GM19025 (cell line): ENCODE measurements at regions not wholly inside any gene's neighbourhood (a gene's known extent, or its start where the extent isn't known, plus 50 kb on each side); places are given as distances from the start of the nearest gene placed in this dataset.

ENCODE experiments used
- ATAC-seq: cut with Tn5 transposase; IDR thresholded peaks from one replicate; pipeline ENCODE4 v1.9.1; 2021; ENCODE audit warnings: mild to moderate bottlenecking, low read depth, moderate library complexity; ENCODE audit not compliant: unreplicated experiment

- ATAC-seq = no peak
Observed at GRCh38 chr1:101154547-101154946, 82.3 kb upstream of the S1PR1 start.

GRCh38 chr1:101153692-101154091 lies 83.1 kb upstream of the S1PR1 start:
- no peak for ATAC-seq

GRCh38 chr1:101152633-101153032 lies 84.2 kb upstream of the S1PR1 start:
- no peak for ATAC-seq

- ATAC-seq = no peak
Observed at GRCh38 chr1:101151286-101151685, 85.5 kb upstream of the S1PR1 start.

- ATAC-seq = no peak
Observed at GRCh38 chr1:101150670-101151069, 86.1 kb upstream of the S1PR1 start.

- no peak for ATAC-seq
Observed at GRCh38 chr1:101150266-101150665, 86.6 kb upstream of the S1PR1 start.

GRCh38 chr1:101148980-101149379 lies 87.8 kb upstream of the S1PR1 start:
- ATAC-seq = no peak

GRCh38 chr1:101147381-101147780 lies 89.4 kb upstream of the S1PR1 start:
- ATAC-seq = no peak

GRCh38 chr1:101145449-101145820 lies 91.4 kb upstream of the S1PR1 start:
- ATAC-seq = no peak

GRCh38 chr1:101144671-101145448 lies 92.0 kb upstream of the S1PR1 start:
- peak; percentile 48 for ATAC-seq

- no peak for ATAC-seq
Observed at GRCh38 chr1:101142244-101142643, 94.6 kb upstream of the S1PR1 start.

GRCh38 chr1:101141376-101141775 lies 95.4 kb upstream of the S1PR1 start:
- no peak for ATAC-seq

GRCh38 chr1:101139821-101140718 lies 96.7 kb upstream of the S1PR1 start:
- ATAC-seq = no peak

- no peak for ATAC-seq
Observed at GRCh38 chr1:101139130-101139529, 97.7 kb upstream of the S1PR1 start.

GRCh38 chr1:101137144-101138126 lies 99.4 kb upstream of the S1PR1 start:
- ATAC-seq = no peak

GRCh38 chr1:101136739-101137138 lies 100.1 kb upstream of the S1PR1 start:
- ATAC-seq = peak; percentile 70

GRCh38 chr1:101136271-101136670 lies 100.5 kb upstream of the S1PR1 start:
- ATAC-seq = no peak

- no peak for ATAC-seq
Observed at GRCh38 chr1:101135526-101135925, 101.3 kb upstream of the S1PR1 start.

GRCh38 chr1:101131239-101131843 lies 105.5 kb upstream of the S1PR1 start:
- no peak for ATAC-seq

GRCh38 chr1:101130673-101131072 lies 105.1 kb upstream of the DPH5 start:
- ATAC-seq = no peak
